ENCODE measurements at regions not wholly inside any gene's neighbourhood (a gene's known extent, or its start where the extent isn't known, plus 50 kb on each side); places are given as distances from the start of the nearest gene placed in this dataset.

GRCh38 chr2:106269591-106270291 lies 75.6 kb upstream of the UXS1 start:
- TF ChIP-seq POLR2A (IDR thresholded peaks at IDR 0.05) (no peak), CTCF (IDR thresholded peaks at IDR 0.05) (no peak)

All from suprapubic skin (tissue), 3 donors.